Choroid plexus epithelial cell (primary cell): ENCODE measurements at regions not wholly inside any gene's neighbourhood (a gene's known extent, or its start where the extent isn't known, plus 50 kb on each side); places are given as distances from the start of the nearest gene placed in this dataset.

Source experiments
- DNase-seq: peaks from one replicate; pipeline ENCODE4 v3.0.0-alpha.2; 2010; ENCODE audit warnings: low read depth
- H3K4me3 ChIP-seq: 2 replicates; pipeline ENCODE4 v1.5.1; 2011; ENCODE audit warnings: low read depth, mild to moderate bottlenecking, control low read depth, low read length, moderate library complexity
- TF ChIP-seq, protein P1 (sequence below): conservative IDR thresholded peaks from 2 replicates; pipeline ENCODE4 v1.5.1; 2011; ENCODE audit warnings: low read depth, mild to moderate bottlenecking, control low read depth, inconsistent platforms, low read length, moderate library complexity

GRCh38 chr2:8568543-8569302 lies 113.1 kb upstream of the ID2 start:
- DNase-seq, result no peak
- TF ChIP-seq, protein P1, sequence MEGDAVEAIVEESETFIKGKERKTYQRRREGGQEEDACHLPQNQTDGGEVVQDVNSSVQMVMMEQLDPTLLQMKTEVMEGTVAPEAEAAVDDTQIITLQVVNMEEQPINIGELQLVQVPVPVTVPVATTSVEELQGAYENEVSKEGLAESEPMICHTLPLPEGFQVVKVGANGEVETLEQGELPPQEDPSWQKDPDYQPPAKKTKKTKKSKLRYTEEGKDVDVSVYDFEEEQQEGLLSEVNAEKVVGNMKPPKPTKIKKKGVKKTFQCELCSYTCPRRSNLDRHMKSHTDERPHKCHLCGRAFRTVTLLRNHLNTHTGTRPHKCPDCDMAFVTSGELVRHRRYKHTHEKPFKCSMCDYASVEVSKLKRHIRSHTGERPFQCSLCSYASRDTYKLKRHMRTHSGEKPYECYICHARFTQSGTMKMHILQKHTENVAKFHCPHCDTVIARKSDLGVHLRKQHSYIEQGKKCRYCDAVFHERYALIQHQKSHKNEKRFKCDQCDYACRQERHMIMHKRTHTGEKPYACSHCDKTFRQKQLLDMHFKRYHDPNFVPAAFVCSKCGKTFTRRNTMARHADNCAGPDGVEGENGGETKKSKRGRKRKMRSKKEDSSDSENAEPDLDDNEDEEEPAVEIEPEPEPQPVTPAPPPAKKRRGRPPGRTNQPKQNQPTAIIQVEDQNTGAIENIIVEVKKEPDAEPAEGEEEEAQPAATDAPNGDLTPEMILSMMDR, result no peak
- H3K4me3 ChIP-seq, result no peak overlapping the region

GRCh38 chr2:8569332-8569930 lies 112.4 kb upstream of the ID2 start:
- TF ChIP-seq, protein P1, result no peak
- H3K4me3 ChIP-seq, result no peak overlapping the region
- DNase-seq, result no peak

DNA sequence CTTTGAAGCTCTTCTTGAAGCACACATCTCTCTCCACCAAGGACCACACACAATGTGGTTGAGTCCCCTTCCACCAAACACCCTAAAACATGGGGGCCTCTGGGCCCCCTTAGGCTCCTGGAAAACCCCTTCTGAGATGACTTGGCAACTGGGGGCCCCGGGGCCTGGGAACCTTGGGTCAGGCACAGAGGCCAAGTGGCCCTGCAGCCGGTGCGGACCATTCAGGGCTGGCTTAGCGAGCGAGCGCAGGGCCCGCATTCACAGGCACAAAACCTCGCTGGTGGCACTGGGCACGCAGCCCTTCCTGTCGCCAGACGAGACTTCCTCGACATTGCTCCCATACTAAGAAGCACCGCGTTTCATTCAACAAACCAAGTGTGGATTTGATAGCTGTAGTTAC lies 111.2 kb upstream of the ID2 start:
- no peak for DNase-seq
- H3K4me3 ChIP-seq, result no peak overlapping the region
- TF ChIP-seq, protein P1, result no peak

DNA sequence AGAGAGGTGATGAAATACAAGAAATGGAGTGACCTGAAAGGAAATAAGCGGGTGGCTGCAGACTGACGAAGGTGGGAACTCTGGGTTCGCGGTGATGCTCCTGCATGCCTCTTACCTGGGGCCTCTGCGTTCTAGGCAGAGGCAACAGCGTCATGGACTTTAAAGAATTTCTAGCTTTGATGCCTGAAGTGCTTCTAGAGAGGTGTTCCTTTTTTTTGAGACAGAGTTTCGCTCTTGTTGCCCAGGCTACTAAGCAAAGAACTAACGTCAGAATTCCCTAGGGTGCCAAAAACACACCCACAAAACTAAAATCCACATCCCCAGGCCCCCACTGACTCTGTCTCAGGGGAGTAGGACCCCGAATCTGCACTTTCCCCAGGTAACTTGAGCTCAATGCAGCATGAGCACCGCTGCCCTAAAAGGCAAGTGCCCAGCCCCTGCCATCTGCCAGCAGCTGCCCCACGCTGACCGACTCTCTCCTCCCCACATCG lies 110.5 kb upstream of the ID2 start:
- DNase-seq, result no peak
- H3K4me3 ChIP-seq, result no peak overlapping the region
- TF ChIP-seq, protein P1, result no peak

DNA sequence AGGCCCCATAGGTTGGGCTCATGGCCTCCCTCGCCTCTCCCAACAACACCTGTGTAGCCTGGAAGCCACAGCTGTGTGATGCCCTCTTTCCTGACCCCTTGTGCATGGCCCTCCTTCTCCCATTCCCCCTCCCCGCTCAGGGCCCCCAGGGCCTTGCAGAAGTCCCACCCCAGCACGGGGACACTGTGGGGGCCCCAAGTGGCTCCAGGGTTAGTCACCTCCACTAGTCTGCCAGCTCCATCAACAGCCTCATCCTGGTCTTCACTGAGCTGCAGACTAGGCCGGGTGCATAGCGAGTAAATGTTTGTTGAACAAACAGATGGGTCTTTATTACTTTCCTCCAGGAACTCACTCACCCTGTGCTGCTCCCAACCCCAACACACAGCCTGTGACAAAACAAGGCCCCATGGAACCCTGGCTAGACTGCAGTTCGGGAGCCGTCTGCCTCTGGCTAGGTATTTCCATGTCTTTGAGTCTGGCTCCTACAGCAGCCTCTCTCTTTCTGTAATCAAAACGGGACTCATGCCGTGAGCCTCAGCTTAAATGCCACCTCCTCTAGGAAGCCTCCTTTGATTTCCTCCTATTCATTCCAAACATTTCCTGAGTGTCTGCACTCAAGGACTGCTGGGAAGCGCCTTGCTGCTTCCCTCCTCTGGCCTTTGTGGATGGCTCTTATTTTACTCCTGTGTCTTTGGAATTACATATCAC lies 109.9 kb upstream of the ID2 start:
- TF ChIP-seq, protein P1, result no peak
- H3K4me3 ChIP-seq, result no peak overlapping the region
- DNase-seq, result no peak

GRCh38 chr2:8572712-8573233 lies 109.1 kb upstream of the ID2 start:
- no peak overlapping the region for H3K4me3 ChIP-seq
- TF ChIP-seq, protein P1, result no peak
- DNase-seq, result no peak
